ENCODE measurements at regions not wholly inside any gene's neighbourhood (a gene's known extent, or its start where the extent isn't known, plus 50 kb on each side); places are given as distances from the start of the nearest gene placed in this dataset.

- Histone ChIP-seq H3K4me3 (ENCODE audit: low read depth, low read length) (no peak overlapping the region), H3K27me3 (ENCODE audit: control insufficient read depth, insufficient read depth, low read length) (no peaks in the 10 kb centered on the region), H3K9me3 (ENCODE audit: control insufficient read depth, insufficient read depth, low read length) (no peaks in the 10 kb centered on the region), H3K9ac (ENCODE audit: low read depth, low read length) (no peak overlapping the region), H3K4me1 (ENCODE audit: control insufficient read depth, insufficient read depth, low read length) (no peaks in the 10 kb centered on the region), H3K36me3 (ENCODE audit: control insufficient read depth, insufficient read depth, low read length) (no peaks in the 10 kb centered on the region)
These were observed 230.4 kb upstream of the PLD5 start for GRCh38 chr1:242754926-242755325.

- Histone ChIP-seq H3K9me3 (ENCODE audit: control insufficient read depth, insufficient read depth, low read length) (no peaks in the 10 kb centered on the region), H3K4me3 (ENCODE audit: low read depth, low read length) (no peak overlapping the region), H3K27me3 (ENCODE audit: control insufficient read depth, insufficient read depth, low read length) (no peaks in the 10 kb centered on the region), H3K36me3 (ENCODE audit: control insufficient read depth, insufficient read depth, low read length) (no peaks in the 10 kb centered on the region), H3K9ac (ENCODE audit: low read depth, low read length) (no peak overlapping the region), H3K4me1 (ENCODE audit: control insufficient read depth, insufficient read depth, low read length) (no peaks in the 10 kb centered on the region)
These were observed 229.6 kb upstream of the PLD5 start for GRCh38 chr1:242754125-242754524.

GRCh38 chr1:242747233-242747632 is 222.7 kb upstream of the PLD5 start:
- no peaks in the 10 kb centered on the region for H3K4me1 ChIP-seq (ENCODE audit: control insufficient read depth, insufficient read depth, low read length)
- H3K9me3 ChIP-seq (ENCODE audit: control insufficient read depth, insufficient read depth, low read length): no peaks in the 10 kb centered on the region
- H3K4me3 ChIP-seq (ENCODE audit: low read depth, low read length): no peak overlapping the region
- no peaks in the 10 kb centered on the region for H3K27me3 ChIP-seq (ENCODE audit: control insufficient read depth, insufficient read depth, low read length)
- no peak overlapping the region for H3K9ac ChIP-seq (ENCODE audit: low read depth, low read length)
- H3K36me3 ChIP-seq (ENCODE audit: control insufficient read depth, insufficient read depth, low read length): no peaks in the 10 kb centered on the region

- no peaks in the 10 kb centered on the region for H3K9me3 ChIP-seq (ENCODE audit: control insufficient read depth, insufficient read depth, low read length)
- H3K4me3 ChIP-seq (ENCODE audit: low read depth, low read length): no peak overlapping the region
- H3K9ac ChIP-seq (ENCODE audit: low read depth, low read length): no peak overlapping the region
- no peaks in the 10 kb centered on the region for H3K4me1 ChIP-seq (ENCODE audit: control insufficient read depth, insufficient read depth, low read length)
- no peaks in the 10 kb centered on the region for H3K36me3 ChIP-seq (ENCODE audit: control insufficient read depth, insufficient read depth, low read length)
- no peaks in the 10 kb centered on the region for H3K27me3 ChIP-seq (ENCODE audit: control insufficient read depth, insufficient read depth, low read length)
These were observed 220.6 kb upstream of the PLD5 start for GRCh38 chr1:242745079-242745478.

- H3K27me3 ChIP-seq (ENCODE audit: control insufficient read depth, insufficient read depth, low read length): no peaks in the 10 kb centered on the region
These were observed 219.7 kb upstream of the PLD5 start for GRCh38 chr1:242743983-242744780.

GRCh38 chr1:242738702-242739645 is 214.5 kb upstream of the PLD5 start:
- Histone ChIP-seq H3K9me3 (ENCODE audit: control insufficient read depth, insufficient read depth, low read length) (no peaks in the 10 kb centered on the region), H3K4me3 (ENCODE audit: low read depth, low read length) (no peak overlapping the region), H3K9ac (ENCODE audit: low read depth, low read length) (no peak overlapping the region), H3K36me3 (ENCODE audit: control insufficient read depth, insufficient read depth, low read length) (no peaks in the 10 kb centered on the region), H3K4me1 (ENCODE audit: control insufficient read depth, insufficient read depth, low read length) (no peaks in the 10 kb centered on the region), H3K27me3 (ENCODE audit: control insufficient read depth, insufficient read depth, low read length) (no peaks in the 10 kb centered on the region)

More at GRCh38 chr1:242743983-242744780, 219.7 kb upstream of the PLD5 start:
- Histone ChIP-seq H3K36me3 (ENCODE audit: control insufficient read depth, insufficient read depth, low read length) (no peaks in the 10 kb centered on the region), H3K9ac (ENCODE audit: low read depth, low read length) (no peak overlapping the region), H3K9me3 (ENCODE audit: control insufficient read depth, insufficient read depth, low read length) (no peaks in the 10 kb centered on the region), H3K4me3 (ENCODE audit: low read depth, low read length) (no peak overlapping the region), H3K4me1 (ENCODE audit: control insufficient read depth, insufficient read depth, low read length) (no peaks in the 10 kb centered on the region)

- Histone ChIP-seq H3K36me3 (ENCODE audit: control insufficient read depth, insufficient read depth, low read length) (no peaks in the 10 kb centered on the region), H3K27me3 (ENCODE audit: control insufficient read depth, insufficient read depth, low read length) (no peaks in the 10 kb centered on the region), H3K9ac (ENCODE audit: low read depth, low read length) (no peak overlapping the region), H3K4me1 (ENCODE audit: control insufficient read depth, insufficient read depth, low read length) (no peaks in the 10 kb centered on the region), H3K9me3 (ENCODE audit: control insufficient read depth, insufficient read depth, low read length) (no peaks in the 10 kb centered on the region), H3K4me3 (ENCODE audit: low read depth, low read length) (no peak overlapping the region)
These were observed 212.1 kb upstream of the PLD5 start for GRCh38 chr1:242736611-242737010.

- Histone ChIP-seq H3K4me1 (ENCODE audit: control insufficient read depth, insufficient read depth, low read length) (no peaks in the 10 kb centered on the region), H3K27me3 (ENCODE audit: control insufficient read depth, insufficient read depth, low read length) (no peaks in the 10 kb centered on the region), H3K36me3 (ENCODE audit: control insufficient read depth, insufficient read depth, low read length) (no peaks in the 10 kb centered on the region), H3K9ac (ENCODE audit: low read depth, low read length) (no peak overlapping the region), H3K4me3 (ENCODE audit: low read depth, low read length) (no peak overlapping the region), H3K9me3 (ENCODE audit: control insufficient read depth, insufficient read depth, low read length) (no peaks in the 10 kb centered on the region)
These were observed 210.8 kb upstream of the PLD5 start for GRCh38 chr1:242735323-242735722.

- no peaks in the 10 kb centered on the region for H3K27me3 ChIP-seq (ENCODE audit: control insufficient read depth, insufficient read depth, low read length)
- H3K9ac ChIP-seq (ENCODE audit: low read depth, low read length): no peak overlapping the region
- no peak overlapping the region for H3K4me3 ChIP-seq (ENCODE audit: low read depth, low read length)
- H3K9me3 ChIP-seq (ENCODE audit: control insufficient read depth, insufficient read depth, low read length): no peaks in the 10 kb centered on the region
- H3K36me3 ChIP-seq (ENCODE audit: control insufficient read depth, insufficient read depth, low read length): no peaks in the 10 kb centered on the region
- H3K4me1 ChIP-seq (ENCODE audit: control insufficient read depth, insufficient read depth, low read length): no peaks in the 10 kb centered on the region
These were observed 206.9 kb upstream of the PLD5 start for GRCh38 chr1:242731446-242731845.

- Histone ChIP-seq H3K4me3 (ENCODE audit: low read depth, low read length) (no peak overlapping the region), H3K27me3 (ENCODE audit: control insufficient read depth, insufficient read depth, low read length) (no peaks in the 10 kb centered on the region), H3K36me3 (ENCODE audit: control insufficient read depth, insufficient read depth, low read length) (no peaks in the 10 kb centered on the region), H3K9me3 (ENCODE audit: control insufficient read depth, insufficient read depth, low read length) (no peaks in the 10 kb centered on the region), H3K4me1 (ENCODE audit: control insufficient read depth, insufficient read depth, low read length) (no peaks in the 10 kb centered on the region), H3K9ac (ENCODE audit: low read depth, low read length) (no peak overlapping the region)
These were observed 204.2 kb upstream of the PLD5 start for GRCh38 chr1:242728696-242729095.

GRCh38 chr1:242723044-242723716 is 198.7 kb upstream of the PLD5 start:
- no peaks in the 10 kb centered on the region for H3K4me1 ChIP-seq (ENCODE audit: control insufficient read depth, insufficient read depth, low read length)
- H3K36me3 ChIP-seq (ENCODE audit: control insufficient read depth, insufficient read depth, low read length): no peaks in the 10 kb centered on the region

More at GRCh38 chr1:242723044-242723716, 198.7 kb upstream of the PLD5 start:
- H3K27me3 ChIP-seq (ENCODE audit: control insufficient read depth, insufficient read depth, low read length): no peaks in the 10 kb centered on the region
- H3K9ac ChIP-seq (ENCODE audit: low read depth, low read length): no peak overlapping the region
- no peak overlapping the region for H3K4me3 ChIP-seq (ENCODE audit: low read depth, low read length)
- H3K9me3 ChIP-seq (ENCODE audit: control insufficient read depth, insufficient read depth, low read length): no peaks in the 10 kb centered on the region
